RWPE2 (cell line): ENCODE measurements at regions not wholly inside any gene's neighbourhood (a gene's known extent, or its start where the extent isn't known, plus 50 kb on each side); places are given as distances from the start of the nearest gene placed in this dataset.

Experiments used
- ATAC-seq: fragments of 200-7000 bp; cut with Tn5 transposase; 3 replicates; pipeline ENCODE4 v1.9.1; 2021; ENCODE audit warnings: low read depth
- DNase-seq: peaks from one replicate; pipeline ENCODE4 v3.0.0-alpha.2; 2020; ENCODE audit warnings: low spot score
- H3K27ac ChIP-seq: fragments of 450-650 bp; 2 replicates; pipeline ENCODE4 v1.5.1; 2017; ENCODE audit warnings: mild to moderate bottlenecking; ENCODE audit not compliant: poor library complexity, severe bottlenecking
- H3K27me3 ChIP-seq: fragments of 250-450 bp; sonication (Bioruptor Pico); 2 replicates; pipeline ENCODE4 v1.5.1; 2021; ENCODE audit warnings: mild to moderate bottlenecking, moderate library complexity; ENCODE audit not compliant: insufficient read depth, poor library complexity, severe bottlenecking
- H3K36me3 ChIP-seq: fragments of 250-450 bp; sonication (Bioruptor Pico); 2 replicates; pipeline ENCODE4 v1.5.1; 2020; ENCODE audit warnings: low read depth, mild to moderate bottlenecking, moderate library complexity
- H3K4me1 ChIP-seq: fragments of 250-450 bp; sonication (Bioruptor Pico); 2 replicates; pipeline ENCODE4 v1.5.1; 2021; ENCODE audit warnings: mild to moderate bottlenecking, moderate library complexity; ENCODE audit not compliant: insufficient read depth, poor library complexity, severe bottlenecking
- H3K4me3 ChIP-seq: fragments of 250-450 bp; sonication (Bioruptor Pico); 2 replicates; pipeline ENCODE4 v1.5.1; 2021; ENCODE audit warnings: mild to moderate bottlenecking, moderate library complexity; ENCODE audit not compliant: severe bottlenecking
- H3K9me3 ChIP-seq: fragments of 250-450 bp; sonication (Bioruptor Pico); 2 replicates; pipeline ENCODE4 v1.5.1; 2021; ENCODE audit warnings: mild to moderate bottlenecking, moderate library complexity; ENCODE audit not compliant: severe bottlenecking
- CTCF ChIP-seq: fragments of 450-650 bp; IDR thresholded peaks from one replicate; pipeline ENCODE4 v1.5.1; 2017; ENCODE audit warnings: mild to moderate bottlenecking, moderate library complexity; ENCODE audit not compliant: poor library complexity, severe bottlenecking

GRCh38 chr9:38301376-38302106 is 91.0 kb upstream of the ALDH1B1 start:
- no peak overlapping the region for H3K27ac ChIP-seq
- no peaks in the 10 kb centered on the region for H3K9me3 ChIP-seq
- TF ChIP-seq CTCF = no peak
- no peaks in the 10 kb centered on the region for H3K27me3 ChIP-seq
- no peak overlapping the region for H3K4me3 ChIP-seq
- no peaks in the 10 kb centered on the region for H3K4me1 ChIP-seq
- no peak for DNase-seq
- no peak for ATAC-seq
- no peaks in the 10 kb centered on the region for H3K36me3 ChIP-seq

- Histone ChIP-seq H3K36me3 (no peaks in the 10 kb centered on the region), H3K27me3 (no peaks in the 10 kb centered on the region), H3K4me3 (no peak overlapping the region), H3K27ac (no peak overlapping the region), H3K9me3 (no peaks in the 10 kb centered on the region), H3K4me1 (no peaks in the 10 kb centered on the region)
- ATAC-seq (no peak), DNase-seq (no peak)
- TF ChIP-seq CTCF = no peak
Observed at GRCh38 chr9:38299856-38300255, 92.6 kb upstream of the ALDH1B1 start.

GRCh38 chr9:38298904-38299303 is 93.6 kb upstream of the ALDH1B1 start:
- Histone ChIP-seq H3K27me3 (no peaks in the 10 kb centered on the region), H3K4me3 (no peak overlapping the region), H3K36me3 (no peaks in the 10 kb centered on the region), H3K4me1 (no peaks in the 10 kb centered on the region), H3K27ac (no peak overlapping the region), H3K9me3 (no peaks in the 10 kb centered on the region)
- DNase-seq (no peak), ATAC-seq (no peak)
- TF ChIP-seq CTCF = no peak

- H3K36me3 ChIP-seq = no peaks in the 10 kb centered on the region
- H3K4me3 ChIP-seq = no peak overlapping the region
- no peaks in the 10 kb centered on the region for H3K4me1 ChIP-seq
- TF ChIP-seq CTCF = no peak
- H3K27ac ChIP-seq = no peak overlapping the region
- ATAC-seq (no peak), DNase-seq (no peak)
- H3K9me3 ChIP-seq = no peaks in the 10 kb centered on the region
- no peaks in the 10 kb centered on the region for H3K27me3 ChIP-seq
Observed at GRCh38 chr9:38298503-38298902, 94.0 kb upstream of the ALDH1B1 start.

GRCh38 chr9:38296807-38297206 is 95.7 kb upstream of the ALDH1B1 start:
- H3K27me3 ChIP-seq = no peaks in the 10 kb centered on the region
- no peak for TF ChIP-seq CTCF
- no peak for ATAC-seq
- H3K36me3 ChIP-seq = no peaks in the 10 kb centered on the region
- no peaks in the 10 kb centered on the region for H3K4me1 ChIP-seq
- H3K9me3 ChIP-seq = no peaks in the 10 kb centered on the region
- H3K27ac ChIP-seq = no peak overlapping the region
- no peak for DNase-seq
- no peak overlapping the region for H3K4me3 ChIP-seq
